Mesothelial cell of epicardium (in vitro differentiated cells): ENCODE measurements at regions not wholly inside any gene's neighbourhood (a gene's known extent, or its start where the extent isn't known, plus 50 kb on each side); places are given as distances from the start of the nearest gene placed in this dataset.

Source experiments
- DNase-seq, 2 experiments: peaks; one replicate each; pipeline ENCODE4 v3.0.0; 2021; ENCODE audit warnings: low spot score in 2 of 2; ENCODE audit not compliant: unreplicated experiment in 2 of 2
- H3K27ac Mint-ChIP-seq: 2 replicates; pipeline ENCODE4 v1.8.0; 2021; ENCODE audit warnings: mixed read lengths
- H3K27me3 Mint-ChIP-seq: 2 replicates; pipeline ENCODE4 v1.8.0; 2021; ENCODE audit warnings: low read depth, mixed read lengths
- H3K36me3 Mint-ChIP-seq: 2 replicates; pipeline ENCODE4 v1.8.0; 2021; ENCODE audit warnings: mixed read lengths
- H3K4me1 Mint-ChIP-seq: 2 replicates; pipeline ENCODE4 v1.8.0; 2021; ENCODE audit warnings: mixed read lengths
- H3K4me3 Mint-ChIP-seq: 2 replicates; pipeline ENCODE4 v1.8.0; 2021; ENCODE audit warnings: mild to moderate bottlenecking, moderate library complexity, mixed read lengths
- H3K9me3 Mint-ChIP-seq: 2 replicates; pipeline ENCODE4 v1.8.0; 2021; ENCODE audit warnings: mixed read lengths
- CTCF ChIP-seq: fragments of 200-600 bp; sonication (generic); IDR thresholded peaks from one replicate; pipeline ENCODE4 v1.5.0; 2021; ENCODE audit warnings: antibody characterized with exemption; ENCODE audit not compliant: unreplicated experiment

GRCh38 chr7:118109607-118110006 lies 74.4 kb upstream of the LSM8 start:
- DNase-seq: no peak
- H3K27ac Mint-ChIP-seq: no peak overlapping the region
- no peak for TF ChIP-seq CTCF
- peaks cover 15% of the 10 kb centered on the region for H3K9me3 Mint-ChIP-seq
- no peak overlapping the region for H3K4me3 Mint-ChIP-seq
- H3K36me3 Mint-ChIP-seq: peaks cover 2% of the 10 kb centered on the region
- no peaks in the 10 kb centered on the region for H3K27me3 Mint-ChIP-seq
- H3K4me1 Mint-ChIP-seq: no peaks in the 10 kb centered on the region

GRCh38 chr7:118110178-118110925 lies 73.6 kb upstream of the LSM8 start:
- Mint-ChIP-seq H3K27me3 (no peaks in the 10 kb centered on the region), H3K4me3 (no peak overlapping the region), H3K4me1 (no peaks in the 10 kb centered on the region), H3K36me3 (peaks cover 2% of the 10 kb centered on the region), H3K27ac (no peak overlapping the region), H3K9me3 (peaks cover 20% of the 10 kb centered on the region)
- TF ChIP-seq CTCF: no peak
- DNase-seq: no peak

- H3K9me3 Mint-ChIP-seq: peaks cover 29% of the 10 kb centered on the region
- no peak for DNase-seq
- H3K4me3 Mint-ChIP-seq: no peak overlapping the region
- peaks cover 2% of the 10 kb centered on the region for H3K36me3 Mint-ChIP-seq
- no peak overlapping the region for H3K27ac Mint-ChIP-seq
- no peaks in the 10 kb centered on the region for H3K27me3 Mint-ChIP-seq
- no peaks in the 10 kb centered on the region for H3K4me1 Mint-ChIP-seq
- no peak for TF ChIP-seq CTCF
These were observed 72.6 kb upstream of the LSM8 start for GRCh38 chr7:118111347-118111746.

- Mint-ChIP-seq H3K27me3 (no peaks in the 10 kb centered on the region), H3K36me3 (peaks cover 2% of the 10 kb centered on the region), H3K27ac (no peak overlapping the region), H3K9me3 (peaks cover 53% of the 10 kb centered on the region), H3K4me1 (no peaks in the 10 kb centered on the region), H3K4me3 (no peak overlapping the region)
- DNase-seq: no peak
- TF ChIP-seq CTCF: no peak
These were observed 69.8 kb upstream of the LSM8 start for GRCh38 chr7:118114175-118114574.

- peaks cover 42% of the 10 kb centered on the region for H3K9me3 Mint-ChIP-seq
- peaks cover 7% of the 10 kb centered on the region for H3K36me3 Mint-ChIP-seq
- no peak for DNase-seq
- TF ChIP-seq CTCF: no peak
- no peak overlapping the region for H3K4me3 Mint-ChIP-seq
- no peaks in the 10 kb centered on the region for H3K4me1 Mint-ChIP-seq
- H3K27ac Mint-ChIP-seq: no peak overlapping the region
- no peaks in the 10 kb centered on the region for H3K27me3 Mint-ChIP-seq
These were observed 54.7 kb upstream of the LSM8 start for GRCh38 chr7:118129041-118129795.
